ENCODE measurements at regions not wholly inside any gene's neighbourhood (a gene's known extent, or its start where the extent isn't known, plus 50 kb on each side); places are given as distances from the start of the nearest gene placed in this dataset.

DNA sequence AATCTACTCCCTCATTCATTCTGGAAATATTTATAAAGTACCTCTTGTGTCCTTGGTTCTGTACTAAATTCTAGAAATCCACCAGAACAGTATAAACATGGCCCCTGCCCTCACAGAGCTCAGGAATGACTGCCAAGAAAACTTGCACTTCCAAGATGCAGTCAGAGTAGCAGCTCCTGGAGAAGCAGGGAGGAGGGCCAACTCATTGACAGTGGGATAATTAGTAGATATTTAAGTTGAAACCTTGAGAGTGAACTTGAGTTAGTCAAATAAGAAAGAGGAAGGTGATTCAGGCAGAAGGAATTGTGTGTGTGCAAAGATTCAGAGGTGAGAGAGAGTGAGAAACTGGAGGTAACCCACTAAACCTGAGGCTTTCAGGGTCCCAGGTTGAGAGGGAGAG, 182.2 kb upstream of the INHBA start:
- Histone ChIP-seq H3K9me3 (ENCODE audit: control insufficient read depth, low read depth, low read length) (no peaks in the 10 kb centered on the region), H3K4me2 (ENCODE audit: control insufficient read depth, extremely low read depth, insufficient read depth, low read depth, low read length) (peak overlapping the region; percentile 55), H3K9ac (ENCODE audit: control insufficient read depth, extremely low read depth, insufficient read depth, low read length) (no peak overlapping the region), H2AFZ (ENCODE audit: control insufficient read depth, low read length) (peak overlapping the region; percentile 68), H3K27me3 (ENCODE audit: control insufficient read depth, extremely low read depth, insufficient read depth, low read length) (no peaks in the 10 kb centered on the region), H3K79me2 (ENCODE audit: control insufficient read depth, insufficient read depth, low read length) (no peaks in the 10 kb centered on the region), H3K9me1 (ENCODE audit: control insufficient read depth, extremely low read depth, insufficient read depth, low read length) (no peaks in the 10 kb centered on the region), H3K36me3 (ENCODE audit: control insufficient read depth in 2 of 2, extremely low read depth in 1 of 2, insufficient read depth in 2 of 2, low read length in 2 of 2) (no peaks in the 10 kb centered on the region), H3K4me3 (ENCODE audit: control insufficient read depth in 2 of 3, extremely low read depth in 1 of 3, insufficient read depth in 2 of 3, low read depth in 1 of 3, low read length in 3 of 3) (no peak overlapping the region), H4K20me1 (ENCODE audit: control insufficient read depth, extremely low read depth, insufficient read depth, low read length) (no peaks in the 10 kb centered on the region), H3K4me1 (ENCODE audit: control insufficient read depth, extremely low read depth, insufficient read depth, low read length) (peaks cover 28% of the 10 kb centered on the region), H3K27ac (ENCODE audit: control insufficient read depth, insufficient read depth, low read length) (no peak overlapping the region)
- DNase-seq (ENCODE audit: low read depth, low spot score) (no peak), FAIRE-seq (no peak)
- TF ChIP-seq, protein P1, sequence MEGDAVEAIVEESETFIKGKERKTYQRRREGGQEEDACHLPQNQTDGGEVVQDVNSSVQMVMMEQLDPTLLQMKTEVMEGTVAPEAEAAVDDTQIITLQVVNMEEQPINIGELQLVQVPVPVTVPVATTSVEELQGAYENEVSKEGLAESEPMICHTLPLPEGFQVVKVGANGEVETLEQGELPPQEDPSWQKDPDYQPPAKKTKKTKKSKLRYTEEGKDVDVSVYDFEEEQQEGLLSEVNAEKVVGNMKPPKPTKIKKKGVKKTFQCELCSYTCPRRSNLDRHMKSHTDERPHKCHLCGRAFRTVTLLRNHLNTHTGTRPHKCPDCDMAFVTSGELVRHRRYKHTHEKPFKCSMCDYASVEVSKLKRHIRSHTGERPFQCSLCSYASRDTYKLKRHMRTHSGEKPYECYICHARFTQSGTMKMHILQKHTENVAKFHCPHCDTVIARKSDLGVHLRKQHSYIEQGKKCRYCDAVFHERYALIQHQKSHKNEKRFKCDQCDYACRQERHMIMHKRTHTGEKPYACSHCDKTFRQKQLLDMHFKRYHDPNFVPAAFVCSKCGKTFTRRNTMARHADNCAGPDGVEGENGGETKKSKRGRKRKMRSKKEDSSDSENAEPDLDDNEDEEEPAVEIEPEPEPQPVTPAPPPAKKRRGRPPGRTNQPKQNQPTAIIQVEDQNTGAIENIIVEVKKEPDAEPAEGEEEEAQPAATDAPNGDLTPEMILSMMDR (optimal IDR thresholded peaks at IDR 0.05 in 1 of 3, IDR thresholded peaks at IDR 0.05 in 1 of 3, conservative IDR thresholded peaks at IDR 0.05 in 1 of 3; ENCODE audit: extremely low read depth in 1 of 3, insufficient read depth in 2 of 3, low read length in 3 of 3) = no peak
- no peak for TF ChIP-seq EZH2 (IDR thresholded peaks at IDR 0.05; ENCODE audit: low read length)
- dilution Hi-C loops (cut with MboI; ENCODE audit: extremely low pct_ligation_motif_present, low sequenced_read_pairs) = no loop called here

- Histone ChIP-seq H3K27me3 (ENCODE audit: control insufficient read depth, extremely low read depth, insufficient read depth, low read length) (no peaks in the 10 kb centered on the region), H3K79me2 (ENCODE audit: control insufficient read depth, insufficient read depth, low read length) (no peaks in the 10 kb centered on the region), H3K4me2 (ENCODE audit: control insufficient read depth, extremely low read depth, insufficient read depth, low read depth, low read length) (no peak overlapping the region), H3K36me3 (ENCODE audit: control insufficient read depth in 2 of 2, extremely low read depth in 1 of 2, insufficient read depth in 2 of 2, low read length in 2 of 2) (no peaks in the 10 kb centered on the region), H3K9me3 (ENCODE audit: control insufficient read depth, low read depth, low read length) (no peaks in the 10 kb centered on the region), H3K4me1 (ENCODE audit: control insufficient read depth, extremely low read depth, insufficient read depth, low read length) (peaks cover 28% of the 10 kb centered on the region), H4K20me1 (ENCODE audit: control insufficient read depth, extremely low read depth, insufficient read depth, low read length) (no peaks in the 10 kb centered on the region), H2AFZ (ENCODE audit: control insufficient read depth, low read length) (no peak overlapping the region), H3K9me1 (ENCODE audit: control insufficient read depth, extremely low read depth, insufficient read depth, low read length) (no peaks in the 10 kb centered on the region), H3K27ac (ENCODE audit: control insufficient read depth, insufficient read depth, low read length) (no peak overlapping the region), H3K4me3 (ENCODE audit: control insufficient read depth in 2 of 3, extremely low read depth in 1 of 3, insufficient read depth in 2 of 3, low read depth in 1 of 3, low read length in 3 of 3) (no peak overlapping the region), H3K9ac (ENCODE audit: control insufficient read depth, extremely low read depth, insufficient read depth, low read length) (no peak overlapping the region)
- TF ChIP-seq, protein P1 (optimal IDR thresholded peaks at IDR 0.05 in 1 of 3, IDR thresholded peaks at IDR 0.05 in 1 of 3, conservative IDR thresholded peaks at IDR 0.05 in 1 of 3; ENCODE audit: extremely low read depth in 1 of 3, insufficient read depth in 2 of 3, low read length in 3 of 3) = no peak
- TF ChIP-seq EZH2 (IDR thresholded peaks at IDR 0.05; ENCODE audit: low read length) = no peak
- dilution Hi-C loops (cut with MboI; ENCODE audit: extremely low pct_ligation_motif_present, low sequenced_read_pairs) = no loop called here
- FAIRE-seq = no peak
- no peak for DNase-seq (ENCODE audit: low read depth, low spot score)
These were observed 180.0 kb upstream of the INHBA start for GRCh38 chr7:41882745-41883420.

All from keratinocyte (primary cell).